HL-60 (cell line): ENCODE measurements at regions not wholly inside any gene's neighbourhood (a gene's known extent, or its start where the extent isn't known, plus 50 kb on each side); places are given as distances from the start of the nearest gene placed in this dataset.

Experiments
- GABPA ChIP-seq: IDR thresholded peaks from 2 replicates; pipeline ENCODE4 v1.6.1; 2012; ENCODE audit warnings: low read depth
- POLR2AphosphoS5 ChIP-seq: IDR thresholded peaks from 2 replicates; pipeline ENCODE4 v1.6.1; 2012; ENCODE audit warnings: low read depth
- REST ChIP-seq: IDR thresholded peaks from 2 replicates; pipeline ENCODE4 v1.6.1; 2012; ENCODE audit warnings: low read depth; ENCODE audit not compliant: insufficient replicate concordance
- TF ChIP-seq, protein P1 (sequence below): IDR thresholded peaks from one replicate; pipeline ENCODE4 v1.5.1; 2011; ENCODE audit warnings: low read length, control low read depth, inconsistent platforms; ENCODE audit not compliant: insufficient read depth

GRCh38 chr10:30186371-30186875 is 127.0 kb upstream of the JCAD start:
- TF ChIP-seq, protein P1, sequence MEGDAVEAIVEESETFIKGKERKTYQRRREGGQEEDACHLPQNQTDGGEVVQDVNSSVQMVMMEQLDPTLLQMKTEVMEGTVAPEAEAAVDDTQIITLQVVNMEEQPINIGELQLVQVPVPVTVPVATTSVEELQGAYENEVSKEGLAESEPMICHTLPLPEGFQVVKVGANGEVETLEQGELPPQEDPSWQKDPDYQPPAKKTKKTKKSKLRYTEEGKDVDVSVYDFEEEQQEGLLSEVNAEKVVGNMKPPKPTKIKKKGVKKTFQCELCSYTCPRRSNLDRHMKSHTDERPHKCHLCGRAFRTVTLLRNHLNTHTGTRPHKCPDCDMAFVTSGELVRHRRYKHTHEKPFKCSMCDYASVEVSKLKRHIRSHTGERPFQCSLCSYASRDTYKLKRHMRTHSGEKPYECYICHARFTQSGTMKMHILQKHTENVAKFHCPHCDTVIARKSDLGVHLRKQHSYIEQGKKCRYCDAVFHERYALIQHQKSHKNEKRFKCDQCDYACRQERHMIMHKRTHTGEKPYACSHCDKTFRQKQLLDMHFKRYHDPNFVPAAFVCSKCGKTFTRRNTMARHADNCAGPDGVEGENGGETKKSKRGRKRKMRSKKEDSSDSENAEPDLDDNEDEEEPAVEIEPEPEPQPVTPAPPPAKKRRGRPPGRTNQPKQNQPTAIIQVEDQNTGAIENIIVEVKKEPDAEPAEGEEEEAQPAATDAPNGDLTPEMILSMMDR: no peak
- TF ChIP-seq POLR2AphosphoS5 (no peak), REST (no peak), GABPA (no peak)
